Aorta (tissue), 5 donors: ENCODE measurements at regions not wholly inside any gene's neighbourhood (a gene's known extent, or its start where the extent isn't known, plus 50 kb on each side); places are given as distances from the start of the nearest gene placed in this dataset.
"Not testable (repeated sequence)": the region's sequence is repeated elsewhere in the genome, so short reads cannot be mapped to it uniquely, and the experiment has no call there.

Source experiments
- ATAC-seq: fragments of 200-7000 bp; cut with Tn5 transposase; one replicate; pipeline ENCODE4 v1.9.1; 2022; ENCODE audit warnings: moderate library complexity; ENCODE audit not compliant: low FRiP score
- DNase-seq, 2 donors: peaks; one replicate each; pipeline ENCODE4 v3.0.0-alpha.2; 2020
- H3K27ac ChIP-seq, 2 donors: one replicate each; pipeline ENCODE4 v1.5.1; 2013; ENCODE audit warnings: low read length in 2 of 2, mild to moderate bottlenecking in 2 of 2, moderate library complexity in 2 of 2, control low read depth in 1 of 2, inconsistent platforms in 1 of 2, low read depth in 1 of 2
- H3K27me3 ChIP-seq, 2 donors: one replicate each; pipeline ENCODE4 v1.6.1; 2013; ENCODE audit warnings: control low read depth in 1 of 2, low read length in 1 of 2, mild to moderate bottlenecking in 1 of 2, moderate library complexity in 1 of 2; ENCODE audit not compliant: insufficient read depth in 2 of 2, control insufficient read depth in 1 of 2
- H3K36me3 ChIP-seq, 2 donors: one replicate each; pipeline ENCODE4 v1.6.1; 2013; ENCODE audit warnings: control low read depth in 1 of 2, low read length in 1 of 2, mild to moderate bottlenecking in 1 of 2; ENCODE audit not compliant: insufficient read depth in 2 of 2, control insufficient read depth in 1 of 2
- H3K4me1 ChIP-seq, 2 donors: one replicate each; pipeline ENCODE4 v1.6.1; 2013; ENCODE audit warnings: low read length in 2 of 2, control low read depth in 1 of 2, mild to moderate bottlenecking in 1 of 2, moderate library complexity in 1 of 2; ENCODE audit not compliant: insufficient read depth in 2 of 2, control insufficient read depth in 1 of 2
- H3K4me3 ChIP-seq, 2 donors: one replicate each; pipeline ENCODE4 v1.5.1; 2013; ENCODE audit warnings: low read length in 2 of 2, control low read depth in 1 of 2, mild to moderate bottlenecking in 1 of 2
- H3K9me3 ChIP-seq: one replicate; pipeline ENCODE4 v1.6.1; 2013; ENCODE audit warnings: mild to moderate bottlenecking, low read length; ENCODE audit not compliant: control insufficient read depth
- WGBS, 2 donors: extraction: QIAGEN DNeasy Blood & Tissue Kit; methylation state at CpG; one replicate each; pipeline ENCODE4 v1.1.7; 2013; 5-methylcytosine and 5-hydroxymethylcytosine counted together
- intact Hi-C, 2 donors: fragments of 100-400 bp; cut with DNase I; formaldehyde crosslinking; loops; one replicate each; pipeline versions ENCODE4 v1.14.2 to v1.15.0; 2022
- donor health status: healthy with polysubstance abuse.
- donor health status: Bipolar disorder and iron deficiency.
- donor health status: DM: no; HTN: no; CAD: no.
- donor health status: DM: no; HTN: no; CAD: no.
- donor health status: DM: yes; HTN: yes; CAD: no.

DNA sequence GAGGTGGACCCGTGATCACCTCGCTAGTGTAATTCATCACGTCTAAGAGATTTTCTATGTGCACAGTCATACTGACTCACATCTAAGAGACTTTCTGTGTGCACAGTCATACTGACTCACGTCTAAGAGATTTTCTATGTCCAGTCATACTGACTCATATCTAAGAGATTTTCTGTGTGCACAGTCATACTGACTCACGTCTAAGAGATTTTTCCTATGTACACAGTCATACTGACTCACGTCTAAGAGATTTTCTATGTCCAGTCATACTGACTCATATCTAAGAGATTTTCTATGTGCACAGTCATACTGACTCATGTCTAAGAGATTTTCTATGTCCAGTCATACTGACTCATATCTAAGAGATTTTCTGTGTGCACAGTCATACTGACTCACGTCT is 443.8 kb downstream of the BRD1 start:
- H3K27me3 ChIP-seq: not testable (repeated sequence)

DNA sequence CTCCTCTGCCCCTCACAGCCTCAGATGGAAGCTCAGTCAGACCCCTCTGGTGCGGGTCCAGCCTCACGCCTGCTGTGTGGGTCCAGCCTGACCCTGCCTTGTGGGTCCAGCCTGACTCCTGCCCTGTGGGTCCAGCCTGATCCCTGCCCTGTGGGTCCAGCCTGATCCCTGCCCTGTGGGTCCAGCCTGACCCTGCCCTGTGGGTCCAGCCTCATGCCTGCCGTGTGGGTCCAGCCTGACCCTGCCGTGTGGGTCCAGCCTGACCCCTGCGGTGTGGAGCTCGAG is 445.3 kb downstream of the BRD1 start:
- peak in 1 of 2 donors; percentile 54 for DNase-seq
- no peaks in the 10 kb centered on the region for H3K9me3 ChIP-seq
- H3K36me3 ChIP-seq: no peaks in the 10 kb centered on the region
- H3K27ac ChIP-seq: no peak overlapping the region
- H3K4me3 ChIP-seq: no peak overlapping the region
- ATAC-seq: no peak
- no peaks in the 10 kb centered on the region for H3K27me3 ChIP-seq
- no peaks in the 10 kb centered on the region for H3K4me1 ChIP-seq
- intact Hi-C loops: no loop called here
- WGBS, 2 donors: 69 to 70% methylated on average over 6 of the region's 6 CpGs

More for the DNA sequence above, 443.8 kb downstream of the BRD1 start:
- H3K27ac ChIP-seq, H3K9me3 ChIP-seq, DNase-seq, ATAC-seq, H3K4me3 ChIP-seq, H3K4me1 ChIP-seq, H3K36me3 ChIP-seq, intact Hi-C loops: not testable (repeated sequence)
- 48 to 50% methylated on average over 6 to 7 of the region's 7 CpGs for WGBS, 2 donors

DNA sequence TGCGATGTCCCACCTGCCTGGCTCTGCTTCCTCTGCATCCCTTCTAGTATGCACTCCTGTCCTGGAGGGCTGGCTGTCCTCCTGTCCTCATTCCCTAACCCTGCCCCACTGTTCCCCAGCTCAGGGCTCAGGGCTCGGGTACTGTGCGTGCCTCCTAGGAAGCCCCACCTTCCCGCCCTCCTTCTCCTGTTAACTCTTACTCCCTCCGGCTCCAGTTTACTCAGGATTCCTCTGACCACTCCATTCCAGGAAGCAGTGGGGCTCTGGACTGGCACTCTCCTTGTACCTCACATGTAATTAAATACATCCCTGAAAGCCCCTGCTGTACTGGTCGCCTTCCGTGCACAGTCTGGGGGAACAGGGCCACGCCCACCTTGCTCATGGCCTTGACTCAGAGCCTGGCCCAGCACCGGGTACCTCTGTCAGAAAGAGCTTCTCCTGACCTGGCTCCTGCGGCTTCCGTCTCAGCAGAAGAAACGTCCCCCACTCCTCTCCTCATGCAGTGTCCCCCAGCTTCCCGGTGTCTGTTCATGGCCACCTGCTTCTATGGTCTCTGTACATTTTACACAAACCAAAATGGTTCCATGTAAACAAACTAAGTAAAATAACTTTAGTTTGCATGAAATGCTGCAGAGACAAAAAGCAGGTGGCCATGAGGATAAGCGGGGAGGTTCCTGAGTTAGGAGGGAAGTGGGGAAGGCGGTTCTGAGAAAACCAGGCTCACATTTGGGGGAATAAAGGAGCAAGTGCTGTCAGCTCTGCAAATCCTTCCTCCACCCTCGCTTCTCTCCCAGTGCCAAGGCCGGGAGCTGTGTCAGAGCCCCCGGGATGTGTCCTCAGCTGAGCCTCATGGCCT is 445.9 kb downstream of the BRD1 start:
- DNase-seq (peak in 1 of 2 donors; percentile 52), ATAC-seq (no peak)
- no peaks in the 10 kb centered on the region for H3K36me3 ChIP-seq
- no peaks in the 10 kb centered on the region for H3K27me3 ChIP-seq
- H3K4me1 ChIP-seq: no peaks in the 10 kb centered on the region
- WGBS, 2 donors: 56 to 57% methylated on average over 18 of the region's 18 CpGs
- no peak overlapping the region for H3K4me3 ChIP-seq
- no peaks in the 10 kb centered on the region for H3K9me3 ChIP-seq
- intact Hi-C loops: no loop called here
- no peak overlapping the region for H3K27ac ChIP-seq

DNA sequence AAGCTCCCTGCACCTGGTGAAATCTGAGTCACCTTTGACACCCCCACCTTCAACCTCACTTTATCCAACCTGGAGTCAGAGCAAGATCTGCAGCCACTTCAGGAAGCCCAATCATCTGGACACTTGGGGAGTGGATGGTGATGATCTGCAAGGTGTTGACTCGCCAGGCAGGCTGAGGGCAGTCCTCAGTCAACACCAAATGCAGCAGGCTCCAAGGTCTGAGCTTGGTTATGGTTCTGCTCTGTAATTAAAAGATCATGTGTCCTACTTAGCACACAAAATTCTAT is 446.9 kb downstream of the BRD1 start:
- no peak overlapping the region for H3K4me3 ChIP-seq
- no peaks in the 10 kb centered on the region for H3K36me3 ChIP-seq
- no peaks in the 10 kb centered on the region for H3K27me3 ChIP-seq
- H3K4me1 ChIP-seq: no peaks in the 10 kb centered on the region
- DNase-seq (no peak), ATAC-seq (no peak)
- 42% methylated on average over 1 of the region's 1 CpG for WGBS, 2 donors
- no peak overlapping the region for H3K27ac ChIP-seq
- no peaks in the 10 kb centered on the region for H3K9me3 ChIP-seq
- intact Hi-C loops: no loop called here

DNA sequence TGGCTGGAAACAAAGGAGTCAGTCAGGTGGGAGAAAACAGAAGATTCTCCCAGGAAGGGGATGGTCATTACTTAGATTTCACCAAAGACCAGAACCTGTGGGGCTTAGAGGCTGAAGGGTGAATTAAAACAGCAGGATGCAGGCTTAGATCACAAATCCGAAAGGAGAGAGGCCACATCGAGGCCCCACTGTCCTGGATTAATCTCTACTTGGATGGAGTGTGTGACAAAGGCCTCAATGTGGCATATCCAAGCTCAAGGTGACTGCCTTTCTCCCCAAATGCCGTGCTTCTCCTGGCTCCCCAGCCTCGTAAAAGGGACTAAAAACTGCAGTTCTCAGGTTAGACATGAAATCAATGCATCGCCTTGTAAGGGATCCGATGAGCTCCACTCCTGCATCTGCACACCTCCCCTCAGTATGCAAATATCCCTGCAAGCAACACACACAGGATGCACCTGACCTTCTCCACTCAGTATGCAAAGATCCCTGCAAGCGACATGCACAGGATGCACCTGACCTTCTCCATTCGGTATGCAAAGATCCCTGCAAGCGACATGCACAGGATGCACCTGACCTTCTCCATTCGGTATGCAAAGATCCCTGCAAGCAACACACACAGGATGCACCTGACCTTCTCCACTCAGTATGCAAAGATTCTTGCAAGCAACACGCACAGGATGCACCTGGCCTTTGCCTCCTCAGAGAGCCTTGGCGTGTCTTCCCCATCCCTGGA is 447.4 kb downstream of the BRD1 start:
- Histone ChIP-seq H3K36me3 (no peaks in the 10 kb centered on the region), H3K27me3 (no peaks in the 10 kb centered on the region), H3K27ac (no peak overlapping the region)

DNA sequence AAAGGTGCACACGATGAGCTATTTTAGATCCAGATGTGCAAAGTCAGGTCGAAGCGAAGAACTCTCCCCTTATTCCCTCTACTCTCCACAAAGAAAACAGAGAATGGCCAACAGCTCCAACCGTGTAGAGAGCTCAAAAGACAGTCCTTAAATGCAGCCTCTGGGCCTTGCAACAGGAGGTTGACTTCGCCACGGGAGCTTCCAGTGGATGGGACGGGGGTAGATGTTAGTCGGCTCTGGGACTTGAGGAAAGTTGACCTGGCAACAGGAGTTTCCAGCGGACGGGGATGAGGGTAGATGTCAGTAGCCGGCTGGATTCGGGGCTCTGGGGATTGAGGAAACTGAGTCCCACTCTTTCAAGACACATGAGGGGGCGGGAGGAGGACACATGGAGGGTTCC is 450.4 kb downstream of the BRD1 start:
- no peak overlapping the region for H3K27ac ChIP-seq
- no peaks in the 10 kb centered on the region for H3K4me1 ChIP-seq
- ATAC-seq: no peak
- no peaks in the 10 kb centered on the region for H3K36me3 ChIP-seq
- no peaks in the 10 kb centered on the region for H3K27me3 ChIP-seq
- H3K9me3 ChIP-seq: no peaks in the 10 kb centered on the region
- peak in 1 of 2 donors; percentile 24 for DNase-seq
- 79 to 82% methylated on average over 13 of the region's 13 CpGs for WGBS, 2 donors
- no peak overlapping the region for H3K4me3 ChIP-seq
- intact Hi-C loops: no loop called here

More for the DNA sequence above, 447.4 kb downstream of the BRD1 start:
- Histone ChIP-seq H3K4me1 (no peaks in the 10 kb centered on the region), H3K4me3 (no peak overlapping the region), H3K9me3 (no peaks in the 10 kb centered on the region)
- DNase-seq (peak in 1 of 2 donors; percentile 23), ATAC-seq (no peak)
- intact Hi-C loops: no loop called here
- WGBS, 2 donors: 74 to 76% methylated on average over 12 of the region's 12 CpGs

DNA sequence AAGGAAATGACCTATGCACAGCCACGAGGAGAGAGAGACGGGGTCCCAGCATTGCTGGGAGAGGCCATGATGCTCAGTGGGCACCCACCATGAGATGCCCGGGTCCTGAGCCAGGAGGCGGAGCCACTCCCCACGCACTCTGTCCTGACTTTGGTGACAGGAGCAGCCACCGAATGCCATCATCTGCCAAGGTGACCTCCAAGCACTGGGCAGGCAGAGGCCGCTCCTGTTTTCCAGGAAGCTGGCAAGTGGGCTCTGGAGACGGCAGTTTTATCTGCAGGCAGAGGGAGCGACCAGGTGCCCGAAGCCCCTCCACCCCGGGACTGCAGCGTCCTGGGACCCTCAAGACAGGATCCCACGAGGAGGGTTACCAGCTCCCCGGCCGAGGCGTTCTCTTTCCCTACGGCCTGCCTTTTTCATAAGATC is 453.9 kb downstream of the BRD1 start:
- Histone ChIP-seq H3K4me1 (no peaks in the 10 kb centered on the region), H3K9me3 (no peaks in the 10 kb centered on the region), H3K36me3 (no peaks in the 10 kb centered on the region), H3K4me3 (no peak overlapping the region), H3K27me3 (no peaks in the 10 kb centered on the region), H3K27ac (no peak overlapping the region)
- DNase-seq (peak in 1 of 2 donors; percentile 50), ATAC-seq (no peak)
- 79% methylated on average over 17 of the region's 17 CpGs for WGBS, 2 donors
- intact Hi-C loops: no loop called here

DNA sequence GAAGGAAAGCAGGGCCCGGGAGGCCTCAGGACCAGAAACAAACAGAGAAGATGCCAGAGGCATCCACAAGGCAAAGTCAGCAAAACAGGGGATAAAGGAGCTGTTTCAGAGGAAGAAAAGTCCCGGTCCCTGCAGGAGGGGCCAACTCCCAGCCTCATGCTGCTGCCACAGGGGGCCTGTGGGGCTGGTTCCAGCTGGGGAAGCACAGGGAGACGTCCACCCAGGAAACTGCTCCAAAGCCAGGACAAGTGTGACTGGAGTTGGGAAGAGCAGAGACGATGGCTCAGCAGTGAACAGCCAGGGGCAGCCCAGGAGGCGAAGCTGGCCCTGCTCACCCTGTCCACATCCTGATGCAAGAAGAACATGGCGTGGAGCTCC is 454.4 kb downstream of the BRD1 start:
- Histone ChIP-seq H3K9me3 (no peaks in the 10 kb centered on the region), H3K27me3 (no peaks in the 10 kb centered on the region), H3K4me1 (no peaks in the 10 kb centered on the region), H3K27ac (no peak overlapping the region), H3K4me3 (no peak overlapping the region), H3K36me3 (no peaks in the 10 kb centered on the region)
- WGBS, 2 donors: 70 to 71% methylated on average over 6 of the region's 6 CpGs
- DNase-seq (no peak), ATAC-seq (no peak)
- intact Hi-C loops: no loop called here
